NCI-H2227 treated with DMSO at 0.1 percent for 48 hours (cell line): ENCODE measurements at regions not wholly inside any gene's neighbourhood (a gene's known extent, or its start where the extent isn't known, plus 50 kb on each side); places are given as distances from the start of the nearest gene placed in this dataset.

Experiments
- DNase-seq: peaks from one replicate; lab custom pipeline; 2025; lab: John Stamatoyannopoulos, UW

GRCh38 chr9:86529496-86530275, 175.5 kb upstream of the TUT7 start:
- DNase-seq: no peak

GRCh38 chr9:86526021-86526420, 171.8 kb upstream of the TUT7 start:
- no peak for DNase-seq

- no peak for DNase-seq
Measured at GRCh38 chr9:86525182-86525581, 171.0 kb upstream of the TUT7 start.

- DNase-seq: no peak
Measured at GRCh38 chr9:86521977-86522376, 167.8 kb upstream of the TUT7 start.

GRCh38 chr9:86521322-86521721, 167.1 kb upstream of the TUT7 start:
- no peak for DNase-seq

- DNase-seq: no peak
Measured at GRCh38 chr9:86519066-86519615, 164.9 kb upstream of the TUT7 start.

- DNase-seq: no peak
Measured at GRCh38 chr9:86517475-86517874, 163.3 kb upstream of the TUT7 start.

GRCh38 chr9:86516564-86516963, 162.4 kb upstream of the TUT7 start:
- no peak for DNase-seq

- DNase-seq: no peak
Measured at GRCh38 chr9:86515221-86515620, 161.0 kb upstream of the TUT7 start.

- no peak for DNase-seq
Measured at GRCh38 chr9:86513429-86513828, 159.2 kb upstream of the TUT7 start.

- DNase-seq: no peak
Measured at GRCh38 chr9:86512929-86513328, 158.7 kb upstream of the TUT7 start.

GRCh38 chr9:86511614-86512360, 157.6 kb upstream of the TUT7 start:
- DNase-seq: no peak

GRCh38 chr9:86508208-86508903, 154.1 kb upstream of the TUT7 start:
- no peak for DNase-seq

- no peak for DNase-seq
Measured at GRCh38 chr9:86507212-86507630, 153.0 kb upstream of the TUT7 start.

GRCh38 chr9:86503942-86504341, 149.7 kb upstream of the TUT7 start:
- no peak for DNase-seq

- DNase-seq: no peak
Measured at GRCh38 chr9:86503314-86503713, 149.1 kb upstream of the TUT7 start.

GRCh38 chr9:86500667-86501435, 146.6 kb upstream of the TUT7 start:
- DNase-seq: no peak

- no peak for DNase-seq
Measured at GRCh38 chr9:86500031-86500430, 145.8 kb upstream of the TUT7 start.

GRCh38 chr9:86494644-86495111, 140.5 kb upstream of the TUT7 start:
- DNase-seq: no peak

- DNase-seq: no peak
Measured at GRCh38 chr9:86491468-86492266, 137.5 kb upstream of the TUT7 start.

- DNase-seq: no peak
Measured at GRCh38 chr9:86488794-86489193, 134.6 kb upstream of the TUT7 start.
